ENCODE measurements at regions not wholly inside any gene's neighbourhood (a gene's known extent, or its start where the extent isn't known, plus 50 kb on each side); places are given as distances from the start of the nearest gene placed in this dataset.

GRCh38 chr18:46415532-46416252 lies 241.3 kb downstream of the LOXHD1 start:
- no peak for TF ChIP-seq EP300 (IDR thresholded peaks at IDR 0.05; ENCODE audit: borderline replicate concordance in 1 of 2, low read depth in 2 of 2, low read length in 2 of 2)
- TF ChIP-seq CTCF (IDR thresholded peaks at IDR 0.05; ENCODE audit: control extremely low read depth in 1 of 3, insufficient read depth in 1 of 3, low read depth in 1 of 3, low read length in 3 of 3) = no peak

Measured in H1 (cell line).